GM12891 (cell line): ENCODE measurements at regions not wholly inside any gene's neighbourhood (a gene's known extent, or its start where the extent isn't known, plus 50 kb on each side); places are given as distances from the start of the nearest gene placed in this dataset.
"Not testable (repeated sequence)": the region's sequence is repeated elsewhere in the genome, so short reads cannot be mapped to it uniquely, and the experiment has no call there.

Source experiments
- DNase-seq: peaks from one replicate; pipeline ENCODE4 v3.0.0; 2011; ENCODE audit warnings: low spot score; ENCODE audit not compliant: insufficient read length
- FAIRE-seq: peaks from 2 replicates; lab custom pipeline; 2011; peaks lifted over from hg19 to GRCh38; lab: Jason Lieb, UNC
- PAX5 ChIP-seq: IDR thresholded peaks from 2 replicates; pipeline ENCODE4 v1.6.1; 2011; ENCODE audit warnings: low read length, moderate library complexity, mild to moderate bottlenecking; ENCODE audit not compliant: insufficient read depth, severe bottlenecking
- POLR2A ChIP-seq: IDR thresholded peaks from 2 replicates; pipeline ENCODE4 v1.6.1; 2011; ENCODE audit warnings: low read depth, low read length, control low read depth
- POLR2AphosphoS5 ChIP-seq: IDR thresholded peaks from 2 replicates; pipeline ENCODE4 v1.6.1; 2011; ENCODE audit warnings: low read depth, low read length, control low read depth
- POU2F2 ChIP-seq: IDR thresholded peaks from 2 replicates; pipeline ENCODE4 v1.6.1; 2011; ENCODE audit warnings: low read depth, mild to moderate bottlenecking, control low read depth, low read length, moderate library complexity
- SPI1 ChIP-seq: IDR thresholded peaks from 2 replicates; pipeline ENCODE4 v1.6.1; 2011; ENCODE audit warnings: low read depth, low read length, control low read depth
- TAF1 ChIP-seq: IDR thresholded peaks from 2 replicates; pipeline ENCODE4 v1.6.1; 2011; ENCODE audit warnings: low read depth, low read length, control low read depth

- DNase-seq (no peak), FAIRE-seq (no peak)
- no peak for TF ChIP-seq POU2F2
- no peak for TF ChIP-seq POLR2AphosphoS5
- no peak for TF ChIP-seq TAF1
- TF ChIP-seq SPI1 = no peak
- no peak for TF ChIP-seq POLR2A
- TF ChIP-seq PAX5 = no peak
These were observed 181.8 kb upstream of the POF1B start for GRCh38 chrX:85561231-85561630.

GRCh38 chrX:85544609-85545008 lies 165.1 kb upstream of the POF1B start:
- no peak for FAIRE-seq

GRCh38 chrX:85543866-85544265 lies 164.4 kb upstream of the POF1B start:
- FAIRE-seq = no peak
- TF ChIP-seq PAX5 (no peak), POLR2AphosphoS5 (no peak), TAF1 (no peak), SPI1 (no peak), POU2F2 (no peak), POLR2A (no peak)

More at GRCh38 chrX:85544609-85545008, 165.1 kb upstream of the POF1B start:
- TF ChIP-seq PAX5 = no peak
- no peak for TF ChIP-seq TAF1
- no peak for TF ChIP-seq POU2F2
- no peak for TF ChIP-seq SPI1
- no peak for TF ChIP-seq POLR2AphosphoS5
- no peak for TF ChIP-seq POLR2A
- no peak for DNase-seq

DNA sequence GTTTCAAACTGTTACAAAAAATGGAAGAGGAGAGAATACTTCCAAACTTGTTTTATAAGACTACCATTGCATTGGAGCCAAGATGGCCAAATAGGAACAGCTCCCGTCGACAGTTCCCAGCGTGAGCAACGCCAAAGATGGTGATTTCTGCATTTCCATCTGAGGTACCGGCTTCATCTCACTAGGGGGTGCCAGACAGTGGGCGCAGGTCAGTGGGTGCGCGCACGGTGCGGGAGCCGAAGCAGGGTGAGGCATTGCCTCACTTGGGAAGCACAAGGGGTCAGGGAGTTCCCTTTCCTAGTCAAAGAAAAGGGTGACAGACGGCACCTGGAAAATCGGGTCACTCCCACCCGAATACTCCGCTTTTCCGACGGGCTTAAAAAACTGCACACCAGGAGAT lies 149.7 kb upstream of the POF1B start:
- not testable (repeated sequence) for FAIRE-seq, DNase-seq

More at GRCh38 chrX:85543866-85544265, 164.4 kb upstream of the POF1B start:
- no peak for DNase-seq

- no peak for DNase-seq
- no peak for FAIRE-seq
- TF ChIP-seq POU2F2 (no peak), SPI1 (no peak), POLR2A (no peak), TAF1 (no peak), POLR2AphosphoS5 (no peak), PAX5 (no peak)
These were observed 138.7 kb upstream of the POF1B start for GRCh38 chrX:85517994-85518718.

GRCh38 chrX:85516131-85516530 lies 136.7 kb upstream of the POF1B start:
- TF ChIP-seq POU2F2 (no peak), PAX5 (no peak)
- FAIRE-seq (no peak), DNase-seq (no peak)

GRCh38 chrX:85506871-85507270 lies 127.4 kb upstream of the POF1B start:
- TF ChIP-seq POLR2AphosphoS5 (no peak), SPI1 (no peak), PAX5 (no peak), POU2F2 (no peak), POLR2A (no peak), TAF1 (no peak)
- DNase-seq (no peak), FAIRE-seq (no peak)

GRCh38 chrX:85505801-85506200 lies 126.3 kb upstream of the POF1B start:
- no peak for DNase-seq
- no peak for TF ChIP-seq POLR2A
- TF ChIP-seq SPI1 = no peak
- no peak for TF ChIP-seq TAF1
- no peak for TF ChIP-seq POLR2AphosphoS5
- TF ChIP-seq POU2F2 = no peak
- TF ChIP-seq PAX5 = no peak
- no peak for FAIRE-seq

DNA sequence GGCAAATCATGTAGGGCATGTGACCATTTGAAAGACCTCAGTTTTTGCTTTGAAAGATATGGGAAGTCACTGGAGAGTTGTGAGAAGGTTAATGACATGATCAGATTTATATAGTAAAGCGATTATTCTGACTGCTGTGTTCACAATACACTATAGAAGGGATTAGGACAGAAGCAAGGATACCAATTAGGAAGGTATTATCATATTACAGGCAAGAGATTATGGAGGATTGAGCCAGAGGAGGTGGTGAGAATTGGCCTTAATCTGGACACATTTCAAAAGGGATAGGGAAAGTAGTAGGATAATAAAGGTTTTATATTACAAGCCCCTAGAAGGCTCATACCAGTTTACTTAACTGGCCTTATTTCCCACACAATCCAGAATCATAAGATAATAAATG lies 124.9 kb upstream of the POF1B start:
- DNase-seq (no peak), FAIRE-seq (no peak)
- no peak for TF ChIP-seq PAX5
- TF ChIP-seq POU2F2 = no peak
- no peak for TF ChIP-seq POLR2A
- no peak for TF ChIP-seq POLR2AphosphoS5
- no peak for TF ChIP-seq SPI1
- TF ChIP-seq TAF1 = no peak

- no peak for TF ChIP-seq PAX5
- no peak for TF ChIP-seq POU2F2
- no peak for TF ChIP-seq POLR2AphosphoS5
- no peak for TF ChIP-seq SPI1
- TF ChIP-seq TAF1 = no peak
- no peak for TF ChIP-seq POLR2A
- no peak for FAIRE-seq
- DNase-seq = no peak
These were observed 124.0 kb upstream of the POF1B start for GRCh38 chrX:85503258-85504158.
